ENCODE measurements at regions not wholly inside any gene's neighbourhood (a gene's known extent, or its start where the extent isn't known, plus 50 kb on each side); places are given as distances from the start of the nearest gene placed in this dataset.

- H3K79me2 ChIP-seq (ENCODE audit: low read length), result no peaks in the 10 kb centered on the region
- TF ChIP-seq EZH2phosphoT487 (IDR thresholded peaks at IDR 0.05; ENCODE audit: low read depth), result no peak
- no peak for TF ChIP-seq CTCF (IDR thresholded peaks at IDR 0.05; ENCODE audit: low read depth, low read length)
- H2AFZ ChIP-seq (ENCODE audit: low read depth, low read length), result no peak overlapping the region; the same call in 1 of the 2 replicates
- no peak overlapping the region for H3K4me2 ChIP-seq (ENCODE audit: low read length)
- no peaks in the 10 kb centered on the region for H3K9me3 ChIP-seq (ENCODE audit: insufficient read depth, low read length)
- no peaks in the 10 kb centered on the region for H3K36me3 ChIP-seq (replicated peaks; ENCODE audit: low read depth, low read length)
- H3K27me3 ChIP-seq (ENCODE audit: low read depth, low read length), result no peaks in the 10 kb centered on the region
- H3K9ac ChIP-seq (ENCODE audit: low read length), result no peak overlapping the region
- no peak overlapping the region for H3K4me3 ChIP-seq (ENCODE audit: low read length)
- H3K27ac ChIP-seq (ENCODE audit: low read length), result no peak overlapping the region
- no peaks in the 10 kb centered on the region for H3K4me1 ChIP-seq (ENCODE audit: low read length)
- no peaks in the 10 kb centered on the region for H4K20me1 ChIP-seq (ENCODE audit: insufficient read depth, low read length)
These were observed 2451.0 kb downstream of the TP53TG3F start for GRCh38 chr16:35910409-35910808.

- Histone ChIP-seq H4K20me1 (ENCODE audit: insufficient read depth, low read length) (no peaks in the 10 kb centered on the region), H3K27me3 (ENCODE audit: low read depth, low read length) (no peaks in the 10 kb centered on the region), H3K9ac (ENCODE audit: low read length) (no peak overlapping the region), H3K4me3 (ENCODE audit: low read length) (no peak overlapping the region), H3K36me3 (replicated peaks; ENCODE audit: low read depth, low read length) (no peaks in the 10 kb centered on the region), H3K27ac (ENCODE audit: low read length) (no peak overlapping the region), H3K79me2 (ENCODE audit: low read length) (no peaks in the 10 kb centered on the region), H2AFZ (ENCODE audit: low read depth, low read length) (no peak overlapping the region), H3K9me3 (ENCODE audit: insufficient read depth, low read length) (no peaks in the 10 kb centered on the region), H3K4me2 (ENCODE audit: low read length) (no peak overlapping the region), H3K4me1 (ENCODE audit: low read length) (no peaks in the 10 kb centered on the region)
- TF ChIP-seq CTCF (IDR thresholded peaks at IDR 0.05; ENCODE audit: low read depth, low read length), result no peak
- TF ChIP-seq EZH2phosphoT487 (IDR thresholded peaks at IDR 0.05; ENCODE audit: low read depth), result no peak
These were observed 2452.5 kb downstream of the TP53TG3F start for GRCh38 chr16:35911899-35912298.

- Histone ChIP-seq H3K4me2 (ENCODE audit: low read length) (no peak overlapping the region), H3K79me2 (ENCODE audit: low read length) (no peaks in the 10 kb centered on the region), H3K4me1 (ENCODE audit: low read length) (no peaks in the 10 kb centered on the region), H4K20me1 (ENCODE audit: insufficient read depth, low read length) (no peaks in the 10 kb centered on the region), H3K27ac (ENCODE audit: low read length) (no peak overlapping the region), H3K27me3 (ENCODE audit: low read depth, low read length) (no peaks in the 10 kb centered on the region), H3K9ac (ENCODE audit: low read length) (no peak overlapping the region), H2AFZ (ENCODE audit: low read depth, low read length) (no peak overlapping the region), H3K36me3 (replicated peaks; ENCODE audit: low read depth, low read length) (no peaks in the 10 kb centered on the region), H3K4me3 (ENCODE audit: low read length) (no peak overlapping the region), H3K9me3 (ENCODE audit: insufficient read depth, low read length) (0 out of 2 replicates have a peak, but pooled peaks cover 3% of the 10 kb centered on the region)
- TF ChIP-seq CTCF (IDR thresholded peaks at IDR 0.05; ENCODE audit: low read depth, low read length), result no peak
- no peak for TF ChIP-seq EZH2phosphoT487 (IDR thresholded peaks at IDR 0.05; ENCODE audit: low read depth)
These were observed 2472.3 kb downstream of the TP53TG3F start for GRCh38 chr16:35931722-35932121.

All from OCI-LY3 (cell line).